SU-DHL-6 (cell line): ENCODE measurements at regions not wholly inside any gene's neighbourhood (a gene's known extent, or its start where the extent isn't known, plus 50 kb on each side); places are given as distances from the start of the nearest gene placed in this dataset.

ENCODE experiments used
- H2AFZ ChIP-seq: fragments of 200-600 bp; sonication (generic); 2 replicates; pipeline ENCODE4 v1.6.1; 2014; ENCODE audit warnings: low read depth, mild to moderate bottlenecking, moderate library complexity, mixed read lengths, antibody characterized with exemption, low read length; ENCODE audit not compliant: severe bottlenecking
- H3F3A ChIP-seq: fragments of 200-600 bp; shearing (Covaris generic); 2 replicates; pipeline ENCODE4 v1.6.0; 2016; ENCODE audit warnings: antibody characterized with exemption, mild to moderate bottlenecking; ENCODE audit not compliant: insufficient read depth
- H3K27ac ChIP-seq: fragments of 200-600 bp; sonication (generic); 2 replicates; pipeline ENCODE4 v1.5.1; 2016; ENCODE audit warnings: low read depth, mild to moderate bottlenecking, low read length, moderate library complexity, mixed read lengths
- H3K27me3 ChIP-seq: fragments of 200-600 bp; sonication (generic), shearing (Covaris generic); 2 replicates; pipeline ENCODE4 v1.6.0; 2014; ENCODE audit warnings: mild to moderate bottlenecking, low read length
- H3K36me3 ChIP-seq: fragments of 200-600 bp; sonication (generic); 2 replicates; pipeline ENCODE4 v1.6.1; 2014; ENCODE audit warnings: mild to moderate bottlenecking, low read length, mixed read lengths
- H3K4me2 ChIP-seq: fragments of 300-600, 200-600 bp; shearing (Covaris generic), sonication (generic); 2 replicates; pipeline ENCODE4 v1.6.0; 2014; ENCODE audit warnings: low read length, low read depth, mild to moderate bottlenecking; ENCODE audit not compliant: poor library complexity, severe bottlenecking
- H3K4me3 ChIP-seq: fragments of 200-600 bp; sonication (generic); 2 replicates; pipeline ENCODE4 v1.5.1; 2014; ENCODE audit warnings: antibody characterized with exemption, low read length, mild to moderate bottlenecking, mixed read lengths; ENCODE audit not compliant: insufficient read depth, poor library complexity, severe bottlenecking
- H3K79me2 ChIP-seq: fragments of 200-600 bp; sonication (generic); 2 replicates; pipeline ENCODE4 v1.6.1; 2014; ENCODE audit warnings: mild to moderate bottlenecking, low read length, moderate library complexity; ENCODE audit not compliant: insufficient read depth
- H3K9ac ChIP-seq: fragments of 200-600 bp; sonication (generic); 2 replicates; pipeline ENCODE4 v1.7.0; 2014; ENCODE audit warnings: mild to moderate bottlenecking, low read length
- H3K9me2 ChIP-seq: fragments of 200-600 bp; sonication (generic); replicated peaks from 2 replicates; pipeline ENCODE4 v1.6.1; 2014; ENCODE audit warnings: low read length; ENCODE audit not compliant: insufficient read depth
- H3K9me3 ChIP-seq: fragments of 200-600 bp; sonication (generic); 2 replicates; pipeline ENCODE4 v1.6.1; 2014; ENCODE audit warnings: low read length, mixed read lengths; ENCODE audit not compliant: insufficient read depth
- H4K20me1 ChIP-seq: fragments of 200-600 bp; sonication (generic); 2 replicates; pipeline ENCODE4 v1.6.1; 2014; ENCODE audit warnings: low read depth, mild to moderate bottlenecking, antibody characterized with exemption, low read length, moderate library complexity, mixed read lengths
- EZH2phosphoT487 ChIP-seq: fragments of 200-600 bp; sonication (generic), shearing (Covaris generic); conservative IDR thresholded peaks from 2 replicates; pipeline ENCODE4 v1.6.1; 2018; ENCODE audit warnings: mild to moderate bottlenecking, antibody characterized with exemption, low read length, moderate library complexity, mixed read lengths
- TF ChIP-seq, protein P1 (sequence below): fragments of 200-600 bp; sonication (generic); IDR thresholded peaks from one replicate; pipeline ENCODE4 v1.5.1; 2017; ENCODE audit warnings: antibody characterized with exemption, mild to moderate bottlenecking, low read length, moderate library complexity; ENCODE audit not compliant: insufficient read depth, poor library complexity, severe bottlenecking

GRCh38 chr3:64450396-64450956, 225.2 kb upstream of the PRICKLE2 start:
- no peak overlapping the region for H3K4me2 ChIP-seq
- no peak overlapping the region for H3K27ac ChIP-seq

GRCh38 chr3:64449026-64449425, 223.8 kb upstream of the PRICKLE2 start:
- TF ChIP-seq, protein P1, sequence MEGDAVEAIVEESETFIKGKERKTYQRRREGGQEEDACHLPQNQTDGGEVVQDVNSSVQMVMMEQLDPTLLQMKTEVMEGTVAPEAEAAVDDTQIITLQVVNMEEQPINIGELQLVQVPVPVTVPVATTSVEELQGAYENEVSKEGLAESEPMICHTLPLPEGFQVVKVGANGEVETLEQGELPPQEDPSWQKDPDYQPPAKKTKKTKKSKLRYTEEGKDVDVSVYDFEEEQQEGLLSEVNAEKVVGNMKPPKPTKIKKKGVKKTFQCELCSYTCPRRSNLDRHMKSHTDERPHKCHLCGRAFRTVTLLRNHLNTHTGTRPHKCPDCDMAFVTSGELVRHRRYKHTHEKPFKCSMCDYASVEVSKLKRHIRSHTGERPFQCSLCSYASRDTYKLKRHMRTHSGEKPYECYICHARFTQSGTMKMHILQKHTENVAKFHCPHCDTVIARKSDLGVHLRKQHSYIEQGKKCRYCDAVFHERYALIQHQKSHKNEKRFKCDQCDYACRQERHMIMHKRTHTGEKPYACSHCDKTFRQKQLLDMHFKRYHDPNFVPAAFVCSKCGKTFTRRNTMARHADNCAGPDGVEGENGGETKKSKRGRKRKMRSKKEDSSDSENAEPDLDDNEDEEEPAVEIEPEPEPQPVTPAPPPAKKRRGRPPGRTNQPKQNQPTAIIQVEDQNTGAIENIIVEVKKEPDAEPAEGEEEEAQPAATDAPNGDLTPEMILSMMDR = no peak
- no peak for TF ChIP-seq EZH2phosphoT487
- Histone ChIP-seq H3K9me3 (no peaks in the 10 kb centered on the region), H3K4me3 (no peak overlapping the region), H3K9ac (no peak overlapping the region), H3K79me2 (no peaks in the 10 kb centered on the region), H3F3A (no peaks in the 10 kb centered on the region), H4K20me1 (no peaks in the 10 kb centered on the region), H3K27ac (no peak overlapping the region), H2AFZ (no peak overlapping the region), H3K36me3 (no peaks in the 10 kb centered on the region), H3K9me2 (no peaks in the 10 kb centered on the region), H3K4me2 (no peak overlapping the region), H3K27me3 (no peaks in the 10 kb centered on the region)

More at GRCh38 chr3:64450396-64450956, 225.2 kb upstream of the PRICKLE2 start:
- no peak overlapping the region for H2AFZ ChIP-seq
- H3K36me3 ChIP-seq = no peaks in the 10 kb centered on the region
- no peak overlapping the region for H3K9ac ChIP-seq
- no peaks in the 10 kb centered on the region for H4K20me1 ChIP-seq
- no peaks in the 10 kb centered on the region for H3K79me2 ChIP-seq
- no peaks in the 10 kb centered on the region for H3K9me3 ChIP-seq
- H3K9me2 ChIP-seq = no peaks in the 10 kb centered on the region
- no peaks in the 10 kb centered on the region for H3K27me3 ChIP-seq
- H3K4me3 ChIP-seq = no peak overlapping the region
- TF ChIP-seq EZH2phosphoT487 = no peak
- TF ChIP-seq, protein P1 = no peak
- H3F3A ChIP-seq = no peaks in the 10 kb centered on the region

DNA sequence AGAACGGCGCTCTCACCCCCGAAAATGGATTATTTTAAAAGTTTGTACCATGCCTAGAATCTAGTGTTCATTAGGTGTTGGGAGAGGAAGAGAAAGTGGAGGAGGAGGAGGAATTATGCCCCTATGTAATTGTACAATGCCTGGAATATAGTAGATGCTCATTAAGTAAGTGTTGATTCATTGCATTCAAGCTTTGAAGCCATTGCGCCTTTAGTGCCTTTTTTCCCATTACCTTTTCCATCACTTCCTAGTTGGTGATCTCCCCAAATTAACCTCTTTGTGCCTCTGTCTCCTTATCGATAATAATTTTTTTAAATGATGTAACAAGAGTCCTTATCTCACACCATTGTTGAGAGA, 220.7 kb upstream of the PRICKLE2 start:
- Histone ChIP-seq H3K9me2 (no peaks in the 10 kb centered on the region), H3K27ac (no peak overlapping the region), H3K9ac (no peak overlapping the region), H4K20me1 (no peaks in the 10 kb centered on the region), H3F3A (no peaks in the 10 kb centered on the region), H3K9me3 (no peaks in the 10 kb centered on the region), H2AFZ (no peak overlapping the region), H3K4me3 (no peak overlapping the region), H3K4me2 (no peak overlapping the region), H3K79me2 (no peaks in the 10 kb centered on the region), H3K27me3 (no peaks in the 10 kb centered on the region), H3K36me3 (no peaks in the 10 kb centered on the region)
- TF ChIP-seq, protein P1 = no peak
- TF ChIP-seq EZH2phosphoT487 = no peak
